ENCODE measurements at regions not wholly inside any gene's neighbourhood (a gene's known extent, or its start where the extent isn't known, plus 50 kb on each side); places are given as distances from the start of the nearest gene placed in this dataset.

GRCh38 chr6:85911067-85911466 lies 268.4 kb upstream of the SYNCRIP start:
- TF ChIP-seq TEAD4 (IDR thresholded peaks at IDR 0.05), result no peak
- TF ChIP-seq RAD21 (IDR thresholded peaks at IDR 0.05; ENCODE audit: low read depth), result no peak
- TF ChIP-seq TAF1 (IDR thresholded peaks at IDR 0.05; ENCODE audit: low read depth), result no peak
- TF ChIP-seq REST (IDR thresholded peaks at IDR 0.05; ENCODE audit: low read depth), result no peak
